ENCODE measurements at regions not wholly inside any gene's neighbourhood (a gene's known extent, or its start where the extent isn't known, plus 50 kb on each side); places are given as distances from the start of the nearest gene placed in this dataset.
"Not testable (repeated sequence)": the region's sequence is repeated elsewhere in the genome, so short reads cannot be mapped to it uniquely, and the experiment has no call there.

DNA sequence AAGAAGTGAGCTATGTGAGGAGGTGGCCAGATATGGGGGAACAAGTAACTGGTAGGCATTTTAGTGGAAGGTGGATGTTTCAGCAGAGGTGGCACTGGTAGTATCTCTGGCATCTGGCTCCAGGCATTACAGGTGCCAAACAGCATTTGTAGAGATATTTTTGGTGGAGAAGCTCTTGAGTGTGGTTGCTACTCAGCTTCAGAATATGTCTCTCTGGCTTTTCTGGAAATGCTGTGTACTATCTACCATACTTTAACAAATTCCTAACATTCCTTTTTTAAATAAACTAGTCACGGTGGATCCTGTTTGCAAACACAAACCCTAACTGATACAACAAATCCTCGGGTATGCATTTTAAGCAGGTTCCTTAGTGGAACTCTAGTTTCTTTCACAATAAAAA, 128.0 kb downstream of the BARX2 start:
- no peak for DNase-seq (ENCODE audit: low spot score)

DNA sequence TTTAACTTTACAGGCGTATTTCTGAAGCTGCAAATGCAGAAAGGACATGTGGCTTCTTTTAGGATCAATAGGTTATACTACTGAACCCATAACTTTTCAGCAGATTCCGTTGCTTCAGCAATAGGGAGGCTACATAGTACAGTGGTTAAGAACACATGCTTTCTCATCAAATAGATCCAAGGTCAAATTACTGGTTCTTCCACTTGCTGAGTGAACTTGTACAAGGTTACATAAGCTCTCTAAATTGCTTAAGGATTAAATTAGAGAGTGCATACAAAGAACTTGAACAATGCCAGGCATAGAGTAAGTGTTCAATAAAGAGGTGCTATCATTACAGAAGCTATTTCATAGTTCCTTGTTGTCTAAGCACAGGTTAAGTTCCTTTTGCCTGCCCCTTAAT, 129.6 kb downstream of the BARX2 start:
- no peak for DNase-seq (ENCODE audit: low spot score)

GRCh38 chr11:129508163-129508562, 132.5 kb downstream of the BARX2 start:
- DNase-seq (ENCODE audit: low spot score) = no peak

DNA sequence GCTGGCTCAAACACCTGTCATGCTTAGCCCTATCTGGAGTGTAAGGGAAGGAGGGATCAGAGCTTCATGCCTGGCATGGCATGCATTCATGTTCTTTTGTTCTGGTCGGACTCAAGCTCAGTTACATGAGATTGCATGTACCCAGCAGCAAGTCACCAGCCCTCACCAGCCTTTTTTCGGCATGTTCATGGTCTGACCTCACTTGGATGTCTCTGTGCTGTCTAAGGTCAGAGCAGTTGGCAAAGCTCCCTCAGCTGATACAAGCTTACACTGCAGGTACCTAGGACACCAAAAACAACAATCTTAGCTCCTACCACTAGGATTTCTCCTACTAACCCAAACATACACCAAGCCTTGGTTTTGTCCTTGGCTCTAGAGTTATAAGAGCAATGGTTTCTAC, 152.6 kb downstream of the BARX2 start:
- no peak for DNase-seq (ENCODE audit: low spot score)

DNA sequence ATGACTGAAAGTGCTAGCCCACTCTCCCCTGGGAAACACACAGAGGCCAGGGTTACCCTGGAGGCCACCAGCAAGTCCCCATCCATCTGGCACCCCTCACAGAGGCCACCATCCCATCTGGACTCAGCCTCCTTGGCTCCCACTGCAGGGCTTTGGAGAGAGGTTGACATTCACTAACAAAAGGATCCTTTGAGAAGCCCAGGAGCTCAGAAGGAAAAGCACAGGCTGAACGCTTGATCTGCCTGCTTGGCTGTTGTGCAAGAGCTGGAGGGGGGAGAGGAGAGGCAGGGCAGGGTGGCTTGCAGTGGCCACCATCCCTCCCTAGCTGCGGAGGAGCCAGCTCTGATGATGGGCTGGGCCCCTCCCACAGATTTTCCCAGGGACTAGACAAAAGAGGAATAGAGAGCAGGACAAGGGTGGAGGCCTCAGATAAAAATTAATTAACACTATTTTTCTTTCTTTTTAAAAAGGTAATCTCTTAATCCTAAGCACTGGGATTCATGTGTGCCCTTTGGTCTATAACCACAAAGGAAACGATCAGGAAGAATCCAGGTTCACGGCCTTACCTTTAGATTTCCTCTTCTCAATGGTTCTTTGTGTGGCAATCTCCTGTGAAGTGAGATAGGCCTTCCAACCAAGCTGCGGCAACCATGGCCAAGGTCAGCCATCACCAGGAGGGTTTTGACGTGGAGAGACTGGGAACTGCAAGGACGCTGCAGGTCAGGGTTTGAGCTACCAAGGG, 154.7 kb downstream of the BARX2 start:
- DNase-seq (ENCODE audit: low spot score) = peak; percentile 23

DNA sequence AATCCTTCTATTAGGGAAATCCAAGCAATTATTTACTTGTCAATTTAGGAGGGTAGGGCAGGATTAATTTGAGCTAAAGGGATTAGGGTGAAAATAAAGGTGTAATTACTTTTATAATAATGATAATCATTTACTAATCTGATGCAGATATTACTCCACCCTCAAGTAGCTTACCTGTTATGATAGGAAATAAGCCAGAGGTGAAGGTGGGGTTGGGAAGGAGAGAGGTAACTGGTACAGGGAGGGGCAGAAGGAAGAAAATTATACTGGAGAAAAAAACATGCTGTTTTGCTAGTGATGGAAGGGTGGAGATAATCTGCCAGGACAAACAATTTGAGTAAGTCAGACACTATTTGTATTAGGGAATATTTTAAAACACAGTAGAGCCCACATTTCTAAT, 157.7 kb downstream of the BARX2 start:
- no peak for DNase-seq (ENCODE audit: low spot score)

DNA sequence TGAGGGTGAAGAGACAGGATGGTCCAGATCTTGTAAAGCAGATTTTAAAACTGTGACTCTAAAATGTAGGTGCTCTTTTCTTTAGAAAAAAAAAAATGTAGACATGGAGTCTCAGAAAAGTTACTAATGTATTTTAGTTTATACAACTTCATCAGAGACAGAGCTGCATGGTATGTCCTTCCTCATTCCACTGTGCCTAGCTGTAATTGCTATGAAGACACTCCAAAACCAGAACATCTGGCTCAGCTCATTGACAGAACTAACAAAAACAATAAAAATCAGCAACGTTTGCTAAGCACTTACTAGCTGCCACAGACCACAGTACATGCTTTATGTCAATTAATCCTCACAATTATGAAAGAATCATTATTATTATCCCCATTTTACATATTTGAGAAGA, 160.7 kb downstream of the BARX2 start:
- DNase-seq (ENCODE audit: low spot score) = no peak

DNA sequence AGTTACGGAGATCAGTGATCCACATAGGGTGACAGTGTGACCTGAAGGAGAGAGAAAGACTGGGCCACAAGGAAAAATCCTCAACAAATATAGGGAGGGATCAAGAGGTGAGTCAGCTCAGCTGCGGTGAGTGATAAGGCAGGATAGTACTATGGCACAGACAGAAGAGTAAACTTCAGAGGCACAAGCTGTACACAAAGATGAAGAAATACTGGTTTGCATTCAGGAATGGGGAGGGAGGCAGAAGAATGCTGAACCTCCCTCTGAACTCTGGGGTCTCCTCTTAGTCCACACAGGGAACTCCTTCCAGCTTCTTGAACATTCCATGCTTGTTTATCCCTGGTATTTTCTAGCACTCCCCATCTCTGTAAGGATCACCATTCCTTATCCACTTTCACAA, 162.7 kb downstream of the BARX2 start:
- DNase-seq (ENCODE audit: low spot score) = no peak

DNA sequence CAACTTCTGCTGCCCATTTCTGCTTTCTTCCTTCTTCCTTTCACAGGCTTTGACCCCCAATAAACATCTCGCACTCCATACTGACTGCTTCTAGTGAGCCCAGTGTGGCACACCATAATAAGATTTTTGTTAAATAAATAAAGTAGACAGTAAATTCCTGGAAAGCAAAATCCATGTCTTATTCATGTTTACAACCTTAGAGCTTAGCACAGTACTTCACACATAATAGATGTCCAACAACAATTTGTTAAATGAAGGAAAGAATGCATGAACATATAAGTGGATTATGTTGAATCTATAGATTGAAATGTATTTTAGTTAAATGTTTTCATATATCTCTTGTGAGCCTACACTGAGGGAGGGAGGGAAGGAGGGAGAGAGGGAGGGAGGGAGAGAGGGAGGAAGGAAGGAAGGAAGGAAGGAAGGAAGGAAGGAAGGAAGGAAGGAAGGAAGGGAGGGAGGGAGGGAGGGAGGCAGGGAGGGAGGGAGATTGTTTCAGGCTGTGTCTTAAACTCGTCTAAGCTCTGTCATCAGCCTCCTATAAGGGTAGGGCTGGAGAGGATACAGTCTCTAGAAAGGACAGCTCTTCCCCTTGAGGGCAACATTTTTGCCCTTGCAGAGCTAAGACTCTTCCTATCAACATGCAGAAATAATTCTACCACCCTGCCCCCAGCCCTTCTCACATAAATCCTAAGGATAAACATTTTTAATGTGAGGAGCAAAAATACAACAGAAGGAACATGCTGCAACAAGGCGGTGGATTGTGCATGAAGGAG, 168.1 kb downstream of the BARX2 start:
- DNase-seq (ENCODE audit: low spot score) = no peak

DNA sequence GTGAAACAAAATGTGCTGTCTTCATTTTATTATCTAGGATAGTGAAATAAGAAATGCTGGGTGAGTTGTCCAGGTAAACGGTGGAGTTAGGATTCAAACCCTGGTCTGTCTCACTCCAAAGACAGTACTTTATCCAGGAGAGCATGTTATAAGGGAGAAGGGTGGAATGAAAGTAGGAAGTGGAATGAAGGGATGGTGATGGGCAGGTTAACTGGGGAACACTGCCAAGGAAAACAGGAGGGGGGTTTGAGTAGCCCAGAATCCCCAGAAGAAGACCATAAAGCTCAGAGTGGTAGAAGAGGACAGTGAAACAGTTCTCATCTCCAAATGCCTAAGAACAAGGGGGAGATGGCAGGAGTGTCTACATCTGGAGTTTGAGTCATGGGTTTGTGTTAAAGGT, 169.0 kb downstream of the BARX2 start:
- no peak for DNase-seq (ENCODE audit: low spot score)

GRCh38 chr11:129546266-129546665, 170.6 kb downstream of the BARX2 start:
- no peak for DNase-seq (ENCODE audit: low spot score)

DNA sequence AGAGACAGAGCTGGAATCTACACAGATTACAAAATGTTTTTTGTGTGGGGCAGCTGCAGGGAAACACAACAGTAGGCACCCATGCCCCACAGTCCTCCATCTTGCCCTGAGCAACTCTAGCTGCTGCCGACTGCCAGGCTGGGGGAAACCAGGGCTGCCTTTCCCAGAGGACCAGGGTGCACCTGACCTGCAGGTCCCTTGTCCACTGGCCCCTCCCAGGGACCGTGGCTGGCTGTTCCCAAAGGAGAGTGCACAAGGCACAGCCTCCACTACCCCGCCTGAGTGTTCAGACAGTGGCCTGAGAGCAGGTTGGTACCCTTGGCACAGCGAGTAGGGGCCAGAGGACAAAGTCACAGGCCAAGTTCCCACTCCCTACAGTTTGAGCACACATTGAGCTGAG, 181.8 kb downstream of the BARX2 start:
- no peak for DNase-seq (ENCODE audit: low spot score)

DNA sequence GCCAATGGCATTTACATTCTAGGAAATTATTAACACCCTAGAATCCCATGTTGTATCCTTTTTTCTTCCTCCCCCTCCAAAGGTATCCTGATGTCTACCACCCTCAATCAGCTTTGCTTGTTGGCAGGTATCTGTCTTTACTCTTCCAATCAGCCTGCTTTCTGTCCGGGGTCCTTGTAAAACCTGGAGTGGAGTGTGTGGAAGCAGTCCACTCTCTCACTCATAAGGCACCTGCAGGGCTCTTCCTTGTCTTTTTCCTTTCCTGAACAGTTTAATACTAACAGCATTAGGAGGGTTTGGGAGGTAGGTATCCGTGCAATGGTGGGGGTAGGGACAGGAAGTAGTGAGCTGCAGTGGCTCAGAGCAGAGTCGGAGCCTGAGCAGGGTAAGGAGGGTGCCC, 193.4 kb downstream of the BARX2 start:
- no peak for DNase-seq (ENCODE audit: low spot score)

GRCh38 chr11:129572667-129573066, 197.0 kb downstream of the BARX2 start:
- DNase-seq (ENCODE audit: low spot score) = not testable (repeated sequence)

DNA sequence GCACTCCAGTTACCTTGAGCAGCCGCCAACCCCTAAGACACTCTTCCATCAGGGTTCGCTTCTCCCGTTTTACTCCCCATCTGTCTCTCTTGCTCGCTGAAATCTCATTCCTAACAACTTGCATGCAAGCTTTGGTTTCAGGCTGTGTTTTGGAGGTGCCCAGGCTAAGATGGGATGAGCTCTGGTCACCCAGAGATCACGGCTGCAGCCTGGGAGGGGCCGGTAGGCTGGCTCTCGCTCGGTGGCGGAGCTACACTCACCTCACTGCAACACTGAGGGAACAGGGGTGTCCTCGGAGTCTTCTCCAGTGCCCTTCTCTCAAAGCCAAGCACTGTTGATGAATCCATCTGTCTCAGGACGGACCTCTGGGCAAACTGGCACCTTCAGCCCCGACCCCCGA, 197.5 kb downstream of the BARX2 start:
- DNase-seq (ENCODE audit: low spot score) = no peak

DNA sequence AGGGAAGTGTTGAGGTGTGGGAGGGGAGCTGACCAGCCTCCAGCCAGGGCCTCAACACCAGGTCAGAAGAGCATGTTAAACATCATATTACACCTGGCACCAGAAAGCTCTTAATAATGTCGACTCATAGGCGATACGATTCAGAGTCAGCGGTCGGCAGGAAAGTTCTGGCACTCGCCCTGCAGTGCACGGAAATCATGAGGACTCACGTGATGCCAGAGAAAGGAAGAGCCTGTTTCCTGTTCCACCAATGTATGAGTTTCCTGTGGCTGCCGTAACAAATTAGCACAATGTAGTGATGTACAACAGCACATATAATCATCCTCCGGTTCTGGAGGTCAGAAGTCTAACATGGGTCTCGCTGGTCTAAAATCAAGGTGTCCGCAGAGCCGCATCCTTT, 198.8 kb downstream of the BARX2 start:
- DNase-seq (ENCODE audit: low spot score) = no peak

GRCh38 chr11:129576652-129577051, 201.0 kb downstream of the BARX2 start:
- DNase-seq (ENCODE audit: low spot score) = no peak

- no peak for DNase-seq (ENCODE audit: low spot score)
These were observed 202.4 kb downstream of the BARX2 start for GRCh38 chr11:129578006-129578405.

DNA sequence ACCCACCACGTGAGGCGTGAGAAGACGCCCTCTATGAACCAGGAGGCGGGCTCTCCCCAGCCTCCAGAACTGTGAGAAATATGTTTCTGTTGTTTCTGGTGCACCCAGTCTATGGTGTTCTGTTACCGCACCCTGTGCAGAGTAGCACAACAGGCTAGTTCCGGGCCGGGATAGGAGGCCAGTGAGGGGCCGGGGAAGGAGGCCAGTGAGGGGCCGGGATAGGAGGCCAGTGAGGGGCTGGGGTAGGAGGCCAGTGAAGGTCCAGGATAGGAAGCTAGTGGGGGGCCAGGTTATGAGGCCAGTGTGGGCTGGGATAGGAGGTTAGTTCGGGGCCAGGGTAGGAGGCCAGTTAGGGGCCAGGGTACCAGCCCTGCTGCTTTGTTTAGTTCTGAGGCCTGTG, 204.6 kb downstream of the BARX2 start:
- DNase-seq (ENCODE audit: low spot score) = no peak

GRCh38 chr11:129584316-129584715, 208.7 kb downstream of the BARX2 start:
- no peak for DNase-seq (ENCODE audit: low spot score)

DNA sequence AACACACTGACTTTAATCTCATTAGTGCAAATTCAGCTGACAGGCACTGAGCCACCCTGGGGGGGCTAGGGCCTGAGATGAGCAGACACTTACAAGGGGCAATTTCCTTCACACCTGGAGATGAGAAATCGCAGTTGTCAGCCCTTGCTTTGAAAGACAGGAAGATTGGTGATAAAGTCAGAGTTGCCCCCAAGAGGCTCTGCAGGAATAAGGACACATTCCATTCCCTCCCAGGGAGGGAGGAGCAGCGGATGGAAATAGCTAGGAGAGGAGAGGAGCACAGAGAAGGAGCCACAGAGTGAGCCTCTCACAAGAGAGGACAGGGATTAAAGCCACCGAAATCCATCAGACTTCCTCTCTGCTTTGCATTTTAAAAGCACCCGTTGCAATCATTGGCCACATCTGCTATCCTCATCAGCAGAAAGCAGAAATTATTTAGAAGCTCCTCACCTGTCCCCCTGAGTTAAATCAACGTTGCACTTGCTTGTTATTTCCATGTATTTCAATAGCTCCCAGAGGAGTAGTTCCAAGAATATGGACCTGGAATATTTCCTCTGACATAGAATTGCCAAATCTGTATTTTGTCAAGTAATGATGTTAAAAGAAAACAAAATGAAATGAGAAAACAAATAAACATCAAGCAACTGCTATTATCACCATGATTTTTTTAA, 213.7 kb downstream of the BARX2 start:
- DNase-seq (ENCODE audit: low spot score) = no peak

- DNase-seq (ENCODE audit: low spot score) = no peak
These were observed 214.5 kb downstream of the BARX2 start for GRCh38 chr11:129590030-129590752.
